MCF 10A (cell line): ENCODE measurements at regions not wholly inside any gene's neighbourhood (a gene's known extent, or its start where the extent isn't known, plus 50 kb on each side); places are given as distances from the start of the nearest gene placed in this dataset.

Source experiments
- BruUV-seq: library from RNA; stranded (reverse); fragments of 400-500 nt; replicated peaks from 2 replicates; lab custom pipeline; 2021; lab: Mats Ljungman, UMichigan
- CTCF ChIA-PET: fragments of 300-600 bp; sonication (Branson Sonifier 250); formaldehyde crosslinking; extraction: SDS; loops from one replicate; lab custom pipeline; 2021; ENCODE audit warnings: antibody characterized with exemption, inconsistent platforms; lab: Yijun Ruan, JAX
- POLR2A ChIA-PET: fragments of 300-600, 350-650 bp; sonication (Branson Sonifier 250); formaldehyde crosslinking; extraction: SDS; loops from one replicate; lab custom pipeline; 2020; ENCODE audit warnings: antibody characterized with exemption, inconsistent platforms; lab: Yijun Ruan, JAX
- DNase-seq: peaks from one replicate; pipeline ENCODE4 v3.0.0-alpha.2; 2018; ENCODE audit not compliant: unreplicated experiment
- H3K27ac Mint-ChIP-seq: one replicate; pipeline ENCODE4 v1.8.0; 2022; ENCODE audit warnings: mild to moderate bottlenecking, low read depth, mixed read lengths; ENCODE audit not compliant: unreplicated experiment
- H3K27me3 Mint-ChIP-seq: one replicate; pipeline ENCODE4 v1.8.0; 2022; ENCODE audit warnings: mixed read lengths; ENCODE audit not compliant: insufficient read depth, unreplicated experiment
- H3K36me3 Mint-ChIP-seq: one replicate; pipeline ENCODE4 v1.8.0; 2022; ENCODE audit warnings: mild to moderate bottlenecking, moderate library complexity, mixed read lengths; ENCODE audit not compliant: insufficient read depth, unreplicated experiment
- H3K4me1 Mint-ChIP-seq: one replicate; pipeline ENCODE4 v1.8.0; 2022; ENCODE audit warnings: mixed read lengths; ENCODE audit not compliant: insufficient read depth, unreplicated experiment
- H3K4me3 Mint-ChIP-seq: one replicate; pipeline ENCODE4 v1.8.0; 2022; ENCODE audit warnings: mild to moderate bottlenecking, moderate library complexity, mixed read lengths; ENCODE audit not compliant: unreplicated experiment
- H3K9me3 Mint-ChIP-seq: one replicate; pipeline ENCODE4 v1.8.0; 2022; ENCODE audit warnings: mixed read lengths; ENCODE audit not compliant: unreplicated experiment
- intact Hi-C: fragments of 100-400 bp; cut with micrococcal nuclease; formaldehyde crosslinking; loops from 2 replicates; pipeline ENCODE4 v1.14.1; 2022
- TF ChIP-seq, protein P1 (sequence below): fragments of 200-600 bp; IDR thresholded peaks from one replicate; pipeline ENCODE4 v1.8.0; 2022; ENCODE audit warnings: antibody characterized with exemption, mild to moderate bottlenecking; ENCODE audit not compliant: unreplicated experiment

DNA sequence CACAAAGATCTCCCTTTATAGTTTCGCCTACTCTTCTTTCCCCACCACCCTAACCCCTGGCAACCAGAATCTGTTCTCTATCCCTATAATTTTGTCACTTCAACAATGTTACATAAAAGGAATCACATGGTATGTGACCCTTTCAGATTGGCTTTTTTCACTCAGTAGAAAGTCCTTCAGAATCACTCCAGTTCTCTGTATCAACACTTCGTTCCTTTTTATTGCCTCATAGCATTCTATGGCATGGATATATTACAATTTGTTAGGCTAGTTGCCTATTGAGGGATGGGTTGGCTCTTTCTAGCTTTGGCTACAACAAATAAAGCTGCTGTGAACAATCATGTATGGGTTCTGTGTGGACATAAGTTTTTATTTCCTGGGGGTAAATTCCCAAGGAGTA is 163.1 kb downstream of the RPIA start:
- no peaks in the 10 kb centered on the region for H3K36me3 Mint-ChIP-seq
- H3K27me3 Mint-ChIP-seq: peaks cover 61% of the 10 kb centered on the region
- CTCF ChIA-PET: interaction anchor here (0.9 kb wide), 1 partner anchor 11 kb away, joined by 3 read pairs; no protein-coding TSS in a partner anchor
- no peak overlapping the region for H3K27ac Mint-ChIP-seq
- no peak overlapping the region for H3K4me3 Mint-ChIP-seq
- POLR2A ChIA-PET: no interaction called here
- H3K9me3 Mint-ChIP-seq: no peaks in the 10 kb centered on the region
- TF ChIP-seq, protein P1, sequence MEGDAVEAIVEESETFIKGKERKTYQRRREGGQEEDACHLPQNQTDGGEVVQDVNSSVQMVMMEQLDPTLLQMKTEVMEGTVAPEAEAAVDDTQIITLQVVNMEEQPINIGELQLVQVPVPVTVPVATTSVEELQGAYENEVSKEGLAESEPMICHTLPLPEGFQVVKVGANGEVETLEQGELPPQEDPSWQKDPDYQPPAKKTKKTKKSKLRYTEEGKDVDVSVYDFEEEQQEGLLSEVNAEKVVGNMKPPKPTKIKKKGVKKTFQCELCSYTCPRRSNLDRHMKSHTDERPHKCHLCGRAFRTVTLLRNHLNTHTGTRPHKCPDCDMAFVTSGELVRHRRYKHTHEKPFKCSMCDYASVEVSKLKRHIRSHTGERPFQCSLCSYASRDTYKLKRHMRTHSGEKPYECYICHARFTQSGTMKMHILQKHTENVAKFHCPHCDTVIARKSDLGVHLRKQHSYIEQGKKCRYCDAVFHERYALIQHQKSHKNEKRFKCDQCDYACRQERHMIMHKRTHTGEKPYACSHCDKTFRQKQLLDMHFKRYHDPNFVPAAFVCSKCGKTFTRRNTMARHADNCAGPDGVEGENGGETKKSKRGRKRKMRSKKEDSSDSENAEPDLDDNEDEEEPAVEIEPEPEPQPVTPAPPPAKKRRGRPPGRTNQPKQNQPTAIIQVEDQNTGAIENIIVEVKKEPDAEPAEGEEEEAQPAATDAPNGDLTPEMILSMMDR: no peak
- intact Hi-C loops: no loop called here
- BruUV-seq: no TSS peak
- no peaks in the 10 kb centered on the region for H3K4me1 Mint-ChIP-seq
- no peak for DNase-seq

DNA sequence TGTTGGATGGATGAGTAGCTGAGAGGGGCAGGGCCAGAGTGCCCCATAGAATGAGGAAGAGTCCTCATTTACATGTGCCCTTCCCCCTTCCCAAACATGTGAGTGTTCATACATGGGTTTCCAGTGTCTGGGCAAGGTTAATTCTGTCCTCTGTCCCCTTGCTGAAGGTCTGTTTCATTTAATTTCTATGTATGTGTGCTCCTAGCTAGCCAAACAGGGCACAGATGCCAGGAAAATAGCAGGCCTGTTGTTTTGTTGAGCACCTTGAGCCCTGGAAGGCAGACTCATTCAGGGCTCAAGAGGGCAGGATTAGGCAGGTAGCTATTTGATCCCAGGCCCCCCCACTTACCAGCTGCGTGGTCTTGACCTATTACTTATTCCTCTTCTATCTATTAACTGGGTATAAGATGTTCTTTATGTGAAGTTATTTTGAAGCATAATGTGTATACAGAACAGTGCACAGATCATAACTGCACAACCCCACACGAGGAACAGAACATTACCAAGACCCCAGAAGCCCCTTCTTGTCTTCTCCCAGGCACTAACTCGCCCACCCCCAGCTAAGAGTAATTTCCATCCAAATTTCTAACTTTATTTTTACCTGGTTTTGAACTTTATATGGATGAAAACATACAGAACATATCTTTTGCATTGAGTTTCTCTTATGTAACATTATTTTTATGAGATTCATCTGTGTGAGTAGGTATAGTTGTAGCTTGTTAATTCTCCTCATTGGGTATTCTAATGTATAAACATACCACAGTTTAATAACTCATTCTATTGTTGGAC is 164.3 kb downstream of the RPIA start:
- BruUV-seq: no TSS peak
- CTCF ChIA-PET: interaction anchor here (0.8 to 1.8 kb wide), 2 partner anchors 19 to 25 kb away, joined by 3 to 7 read pairs; no protein-coding TSS in a partner anchor
- peaks cover 63% of the 10 kb centered on the region for H3K27me3 Mint-ChIP-seq

DNA sequence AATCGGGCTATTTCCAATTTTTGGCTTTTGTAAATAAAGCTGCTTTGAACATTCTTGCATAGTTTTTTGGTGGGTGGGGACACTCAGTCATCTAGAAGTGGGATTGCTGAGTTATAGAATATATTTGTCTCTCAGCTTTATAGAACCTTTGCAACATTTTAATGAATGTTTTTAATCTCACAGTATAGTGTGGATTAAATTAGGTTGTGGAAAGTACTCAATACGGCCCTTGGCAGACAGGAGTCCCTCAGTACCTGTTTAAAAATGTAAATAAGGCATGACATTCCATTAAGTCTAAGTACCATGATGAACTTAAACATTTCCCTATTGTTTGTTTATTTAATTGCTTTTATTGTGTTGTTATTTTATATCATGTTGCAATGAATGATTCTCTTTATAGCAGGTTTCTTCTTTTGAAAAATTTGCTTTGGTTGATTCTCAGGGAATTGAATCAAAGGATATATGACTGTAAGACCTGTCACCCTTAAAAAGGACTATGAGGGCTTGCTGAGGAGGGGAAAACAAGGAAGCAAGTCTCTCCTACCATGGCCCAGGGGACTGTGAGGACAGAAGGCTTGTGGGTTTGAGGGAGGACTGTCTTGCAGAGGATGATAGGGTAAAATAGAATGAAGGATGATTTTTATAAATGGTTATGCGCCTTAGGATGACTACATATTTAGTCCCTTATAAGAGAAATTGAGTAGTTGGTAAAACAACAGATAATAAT is 165.1 kb downstream of the RPIA start:
- Mint-ChIP-seq H3K4me1 (no peaks in the 10 kb centered on the region), H3K36me3 (no peaks in the 10 kb centered on the region), H3K4me3 (no peak overlapping the region), H3K9me3 (no peaks in the 10 kb centered on the region), H3K27ac (no peak overlapping the region), H3K27me3 (peaks cover 71% of the 10 kb centered on the region)
- TF ChIP-seq, protein P1: no peak
- ChIA-PET POLR2A (no interaction called here), CTCF (interaction anchor here (1.8 kb wide), 1 partner anchor 24 kb away, joined by 7 read pairs; no protein-coding TSS in a partner anchor)
- BruUV-seq: no TSS peak
- DNase-seq: no peak
- intact Hi-C loops: no loop called here

More for the DNA sequence above, 164.3 kb downstream of the RPIA start:
- Mint-ChIP-seq H3K9me3 (no peaks in the 10 kb centered on the region), H3K4me3 (no peak overlapping the region), H3K36me3 (no peaks in the 10 kb centered on the region), H3K4me1 (no peaks in the 10 kb centered on the region), H3K27ac (no peak overlapping the region)
- intact Hi-C loops: no loop called here
- POLR2A ChIA-PET: no interaction called here
- TF ChIP-seq, protein P1: no peak
- no peak for DNase-seq

DNA sequence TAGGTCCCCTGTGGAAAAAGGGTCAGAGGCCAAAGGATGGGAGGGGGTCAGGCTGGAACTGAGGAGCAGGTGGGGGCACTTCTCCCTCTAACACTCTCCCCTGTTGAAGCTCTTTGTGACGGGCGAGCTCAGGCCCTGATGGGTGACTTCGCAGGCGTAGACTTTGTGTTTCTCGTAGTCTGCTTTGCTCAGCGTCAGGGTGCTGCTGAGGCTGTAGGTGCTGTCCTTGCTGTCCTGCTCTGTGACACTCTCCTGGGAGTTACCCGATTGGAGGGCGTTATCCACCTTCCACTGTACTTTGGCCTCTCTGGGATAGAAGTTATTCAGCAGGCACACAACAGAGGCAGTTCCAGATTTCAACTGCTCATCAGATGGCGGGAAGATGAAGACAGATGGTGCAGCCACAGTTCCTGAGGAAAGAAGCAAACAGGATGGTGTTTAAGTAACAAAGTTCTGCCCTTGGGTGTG is 165.8 kb downstream of the RPIA start:
- ChIA-PET POLR2A (no interaction called here), CTCF (interaction anchor here (2.5 kb wide), 1 partner anchor 17 kb away, joined by 14 read pairs; no protein-coding TSS in a partner anchor)
- no peak overlapping the region for H3K27ac Mint-ChIP-seq
- H3K27me3 Mint-ChIP-seq: peaks cover 70% of the 10 kb centered on the region
- H3K4me1 Mint-ChIP-seq: no peaks in the 10 kb centered on the region
- BruUV-seq: no TSS peak
- intact Hi-C loops: no loop called here
- TF ChIP-seq, protein P1: no peak
- H3K36me3 Mint-ChIP-seq: no peaks in the 10 kb centered on the region
- no peak overlapping the region for H3K4me3 Mint-ChIP-seq
- H3K9me3 Mint-ChIP-seq: no peaks in the 10 kb centered on the region
- no peak for DNase-seq
